GM20000 (cell line): ENCODE measurements at regions not wholly inside any gene's neighbourhood (a gene's known extent, or its start where the extent isn't known, plus 50 kb on each side); places are given as distances from the start of the nearest gene placed in this dataset.

Experiments
- DNase-seq: peaks from one replicate; pipeline ENCODE4 v3.0.0; 2012; ENCODE audit warnings: low spot score
- TF ChIP-seq, protein P1 (sequence below): IDR thresholded peaks from 2 replicates; pipeline ENCODE4 v1.5.1; 2012; ENCODE audit warnings: mild to moderate bottlenecking, control low read depth; ENCODE audit errors: extremely low read depth, missing control alignments

DNA sequence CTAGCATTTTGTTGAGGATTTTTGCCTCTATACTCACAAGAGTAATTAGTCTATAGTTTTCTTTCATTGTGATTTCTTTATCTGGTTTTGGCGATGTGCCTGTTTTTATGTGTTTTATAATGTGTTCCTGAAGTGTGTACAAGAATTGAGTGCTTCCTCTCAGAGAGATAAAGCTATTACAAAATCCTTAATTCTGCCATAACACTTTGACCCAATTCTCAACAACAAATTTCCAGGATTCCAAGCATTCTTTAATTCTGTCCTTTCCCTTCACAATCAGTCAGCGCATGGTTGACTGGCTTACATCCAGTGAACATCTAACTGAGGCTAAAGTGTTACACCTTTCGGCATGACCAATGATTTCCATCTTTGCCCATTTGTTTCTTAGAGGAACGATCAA, 282.9 kb upstream of the MVB12B start:
- TF ChIP-seq, protein P1, sequence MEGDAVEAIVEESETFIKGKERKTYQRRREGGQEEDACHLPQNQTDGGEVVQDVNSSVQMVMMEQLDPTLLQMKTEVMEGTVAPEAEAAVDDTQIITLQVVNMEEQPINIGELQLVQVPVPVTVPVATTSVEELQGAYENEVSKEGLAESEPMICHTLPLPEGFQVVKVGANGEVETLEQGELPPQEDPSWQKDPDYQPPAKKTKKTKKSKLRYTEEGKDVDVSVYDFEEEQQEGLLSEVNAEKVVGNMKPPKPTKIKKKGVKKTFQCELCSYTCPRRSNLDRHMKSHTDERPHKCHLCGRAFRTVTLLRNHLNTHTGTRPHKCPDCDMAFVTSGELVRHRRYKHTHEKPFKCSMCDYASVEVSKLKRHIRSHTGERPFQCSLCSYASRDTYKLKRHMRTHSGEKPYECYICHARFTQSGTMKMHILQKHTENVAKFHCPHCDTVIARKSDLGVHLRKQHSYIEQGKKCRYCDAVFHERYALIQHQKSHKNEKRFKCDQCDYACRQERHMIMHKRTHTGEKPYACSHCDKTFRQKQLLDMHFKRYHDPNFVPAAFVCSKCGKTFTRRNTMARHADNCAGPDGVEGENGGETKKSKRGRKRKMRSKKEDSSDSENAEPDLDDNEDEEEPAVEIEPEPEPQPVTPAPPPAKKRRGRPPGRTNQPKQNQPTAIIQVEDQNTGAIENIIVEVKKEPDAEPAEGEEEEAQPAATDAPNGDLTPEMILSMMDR, result no peak
- no peak for DNase-seq

DNA sequence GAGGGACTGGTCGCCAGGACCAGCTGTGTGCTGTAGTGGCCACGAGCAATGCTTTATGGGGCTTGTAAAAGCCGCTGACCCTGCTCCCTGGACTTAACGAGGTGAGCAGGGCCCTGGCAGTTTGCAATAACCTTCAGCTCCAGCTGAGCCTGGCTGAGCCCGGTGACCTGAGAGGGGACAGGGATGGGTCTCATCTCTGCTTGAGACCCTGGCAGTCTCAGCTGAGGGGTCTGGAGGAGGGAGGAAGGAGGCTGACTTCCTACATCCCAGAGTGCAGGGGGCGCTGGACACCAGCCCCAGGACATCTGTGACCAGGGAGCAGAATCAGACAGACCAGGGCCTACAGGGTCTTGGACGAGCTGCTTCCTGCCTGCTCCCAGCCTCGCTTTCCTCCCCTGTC, 277.5 kb upstream of the MVB12B start:
- DNase-seq, result no peak
- TF ChIP-seq, protein P1, result no peak

DNA sequence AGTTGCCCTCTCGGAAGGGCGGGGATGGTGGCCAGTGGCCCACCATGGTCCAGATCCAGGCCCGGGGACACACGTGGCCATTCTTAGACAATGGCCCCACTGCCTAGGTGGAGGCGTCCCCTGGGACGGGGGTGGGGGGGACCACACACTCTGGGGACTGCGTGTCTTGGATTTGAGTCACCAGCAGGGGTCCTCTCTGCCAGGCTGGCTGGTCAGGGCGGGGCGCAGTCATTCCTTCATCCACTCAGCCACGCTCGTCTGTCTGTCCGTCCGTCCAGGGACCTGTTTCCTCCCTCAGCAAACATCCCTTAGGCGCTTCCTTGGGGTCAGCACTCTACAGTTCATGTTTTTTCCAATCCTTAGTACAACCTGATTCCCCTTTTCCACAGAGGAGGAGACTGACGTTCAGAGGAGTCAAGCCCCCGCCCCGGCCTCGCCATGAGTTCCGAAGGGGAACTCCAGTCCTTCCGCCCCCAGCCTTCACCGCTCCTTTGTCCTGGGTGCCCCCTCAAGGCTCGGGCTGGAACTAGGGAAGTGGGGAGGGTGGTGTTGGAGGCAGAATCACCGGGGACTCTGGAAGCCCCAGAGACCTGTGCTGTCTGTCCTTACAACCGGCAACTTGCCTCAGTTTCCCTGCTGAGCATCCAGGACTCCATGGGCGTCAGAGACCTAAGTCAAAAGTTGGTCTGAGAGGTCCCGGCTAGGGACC, 276.6 kb upstream of the MVB12B start:
- DNase-seq, result no peak

DNA sequence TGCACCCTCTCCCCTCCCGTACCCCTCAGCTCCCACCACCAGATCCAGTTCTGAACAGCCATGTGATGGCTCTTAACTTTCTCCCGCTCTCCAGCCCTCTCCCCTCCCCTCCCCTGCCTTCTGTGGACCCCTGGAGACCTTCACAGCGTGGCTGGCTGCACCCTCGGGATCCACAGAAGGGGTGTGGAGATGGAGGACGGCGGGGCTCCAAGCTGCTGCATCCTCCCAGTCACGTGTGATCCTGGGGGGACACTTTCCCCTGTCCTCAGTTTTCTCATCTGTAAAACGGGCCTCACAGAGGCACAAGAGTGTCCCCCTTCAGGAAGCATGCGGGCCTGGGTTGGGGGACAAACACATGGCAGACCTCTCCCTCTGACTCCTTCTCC, 276.0 kb upstream of the MVB12B start:
- DNase-seq, result no peak
- TF ChIP-seq, protein P1, result no peak

More for the DNA sequence above, 276.6 kb upstream of the MVB12B start:
- TF ChIP-seq, protein P1, result no peak

DNA sequence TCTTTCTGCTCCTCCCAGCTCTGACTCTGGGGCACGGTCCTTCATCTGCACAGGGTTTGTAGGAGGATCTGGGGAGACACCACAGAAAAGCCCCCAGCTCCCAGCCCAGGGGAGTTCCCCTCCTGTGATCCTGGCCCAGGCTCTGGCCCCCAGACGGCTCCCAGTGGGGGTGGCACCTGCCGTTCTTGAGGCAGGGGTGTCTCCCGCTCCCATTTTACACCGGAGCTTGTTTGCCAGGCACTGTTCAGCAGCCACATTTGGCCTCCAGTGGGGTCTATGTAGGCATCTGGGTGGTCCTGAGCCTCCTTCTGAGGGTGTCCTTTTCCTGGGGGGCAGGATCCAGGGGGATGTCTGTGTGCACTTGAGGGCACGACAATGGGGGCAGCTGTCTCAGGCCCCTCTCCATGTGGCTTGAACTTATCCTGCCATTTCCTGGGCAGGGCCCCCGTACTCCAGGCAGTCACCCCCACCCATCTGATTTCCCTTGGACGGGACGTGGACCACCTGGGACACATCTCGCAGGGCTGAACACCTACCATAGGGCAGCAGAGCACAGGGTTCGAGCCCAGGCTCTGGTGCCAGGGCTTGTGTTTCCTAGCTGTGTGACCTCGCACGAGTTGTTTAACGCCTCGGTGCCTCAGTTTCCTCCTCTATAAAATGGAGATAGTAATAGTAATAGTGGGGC, 275.0 kb upstream of the MVB12B start:
- TF ChIP-seq, protein P1, result no peak
- DNase-seq, result no peak

DNA sequence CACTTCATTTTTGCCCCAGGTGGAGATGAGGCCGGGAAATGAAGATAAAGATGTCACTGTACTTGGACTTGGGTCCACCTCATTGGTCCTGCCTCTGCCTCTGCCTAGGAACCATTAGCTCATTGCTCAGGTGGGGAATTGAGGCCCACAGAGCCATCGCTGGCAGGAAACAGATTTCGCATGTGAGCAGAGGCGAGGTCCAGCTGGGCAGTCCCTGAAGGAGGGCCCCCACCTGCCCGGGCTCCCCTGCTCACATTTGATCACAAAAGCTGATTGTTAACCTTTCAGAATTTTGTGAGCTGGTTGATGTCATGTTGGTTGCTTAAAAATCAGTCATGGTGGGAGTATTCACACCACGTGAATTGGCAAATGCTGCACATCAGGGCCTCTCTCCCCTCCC, 273.8 kb upstream of the MVB12B start:
- TF ChIP-seq, protein P1, result no peak

DNA sequence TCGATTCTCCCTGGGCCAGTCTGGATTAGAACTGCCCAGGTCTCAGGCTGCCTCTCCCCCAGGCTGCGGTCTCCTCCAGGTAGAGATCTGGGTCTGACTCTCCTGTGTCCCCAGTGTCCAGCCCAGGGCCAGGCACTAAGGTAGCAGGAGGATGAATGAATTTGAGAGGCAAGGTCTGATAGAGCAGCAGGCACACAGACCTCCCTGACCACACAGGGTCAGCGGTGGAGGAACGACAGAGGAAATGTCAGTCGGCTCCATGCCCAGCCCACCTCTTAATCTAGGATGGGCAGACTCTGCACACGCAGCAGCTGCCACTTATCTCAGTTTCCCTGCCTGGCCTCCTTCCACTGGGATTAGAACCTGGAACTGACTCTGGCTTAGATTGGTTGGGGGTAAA, 272.7 kb upstream of the MVB12B start:
- TF ChIP-seq, protein P1, result no peak
- DNase-seq, result no peak

More for the DNA sequence above, 273.8 kb upstream of the MVB12B start:
- no peak for DNase-seq
